Stimulated activated CD8-positive, alpha-beta memory T cell treated with anti-CD3 and anti-CD28 coated beads, Interleukin-7, amount 100 ng/mL, for 48 hours (primary cell): ENCODE measurements at regions not wholly inside any gene's neighbourhood (a gene's known extent, or its start where the extent isn't known, plus 50 kb on each side); places are given as distances from the start of the nearest gene placed in this dataset.
"Not testable (repeated sequence)": the region's sequence is repeated elsewhere in the genome, so short reads cannot be mapped to it uniquely, and the experiment has no call there.

Experiments used
- DNase-seq, 2 donors: peaks; one replicate each; pipeline ENCODE4 v3.0.0-alpha.2; 2020; ENCODE audit warnings: low read depth in 1 of 2; ENCODE audit errors: extremely low read depth in 1 of 2

DNA sequence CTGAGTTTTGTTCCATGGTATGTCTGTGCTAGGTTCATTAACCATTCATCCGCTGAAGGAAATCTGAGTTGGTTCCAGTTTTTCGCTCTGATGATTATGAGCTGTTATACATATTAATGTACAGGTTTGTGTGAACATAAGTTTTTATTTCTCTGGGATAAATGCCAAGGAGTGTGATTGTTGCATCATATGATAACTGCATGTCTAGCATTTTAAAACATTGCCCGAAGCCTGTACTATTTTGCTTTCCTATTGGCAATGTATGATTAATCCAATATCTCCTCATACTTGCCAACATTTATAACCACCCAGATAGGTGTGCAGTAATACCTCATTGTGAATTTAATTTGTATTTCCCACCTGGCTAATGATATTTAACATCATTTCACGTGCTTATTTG lies 322.7 kb downstream of the ZNF326 start:
- DNase-seq = no peak

DNA sequence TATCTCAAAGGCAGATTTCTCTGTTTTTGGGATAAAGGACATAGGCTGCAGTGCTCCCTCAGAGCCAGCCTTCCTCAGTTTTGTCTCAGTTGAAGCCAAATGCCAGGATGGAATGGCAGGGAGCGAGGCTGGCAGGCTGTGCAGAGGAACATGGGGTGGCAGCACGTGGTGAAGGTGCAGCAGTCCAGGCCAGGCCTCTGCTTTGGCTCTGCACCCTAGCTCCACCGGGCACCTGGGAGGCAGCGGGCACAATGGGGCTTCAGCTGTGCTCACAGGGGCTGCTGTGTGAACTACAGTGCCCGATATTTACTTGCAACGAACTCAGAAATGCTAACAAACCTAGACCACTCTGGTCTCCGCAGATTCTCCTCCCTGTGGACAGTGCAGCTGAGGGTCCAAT lies 319.6 kb downstream of the ZNF326 start:
- no peak for DNase-seq

DNA sequence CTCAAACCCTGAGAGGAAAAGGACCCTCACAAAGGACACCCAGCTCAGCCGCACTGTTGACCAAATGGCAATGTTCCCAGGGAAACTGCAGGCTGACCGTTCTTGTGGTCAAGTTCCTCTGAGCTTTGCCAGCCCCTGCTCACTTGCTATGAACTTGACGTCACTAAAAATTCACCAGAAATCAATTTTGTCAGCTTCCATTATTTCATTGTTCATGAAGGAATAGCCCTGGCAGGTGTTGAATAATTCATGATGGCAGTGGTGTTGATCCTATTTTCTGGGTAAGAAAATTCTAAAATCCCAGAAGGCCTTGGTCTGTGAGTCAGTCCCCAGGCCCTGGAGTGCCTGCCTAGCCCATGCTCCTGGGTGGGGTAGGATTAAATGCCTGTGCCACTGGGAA lies 318.9 kb downstream of the ZNF326 start:
- no peak for DNase-seq

DNA sequence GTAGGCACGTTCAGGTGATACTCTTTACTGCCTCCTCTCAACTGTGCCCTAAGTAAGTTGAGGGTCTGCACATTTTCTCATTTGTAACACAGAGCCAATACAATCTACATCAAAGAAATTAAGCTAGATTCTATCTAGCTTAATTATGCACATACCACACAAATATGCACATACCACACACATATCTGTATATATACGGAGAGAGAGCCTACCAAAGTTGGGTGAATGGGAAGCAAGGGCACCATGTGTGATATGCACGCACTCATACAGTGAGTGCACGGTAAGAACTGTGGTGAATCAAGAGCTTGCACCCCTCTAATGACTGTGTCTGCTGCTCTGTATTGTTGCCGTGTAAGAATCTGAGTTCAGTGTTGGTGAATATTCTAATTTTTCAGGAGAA lies 314.9 kb downstream of the ZNF326 start:
- DNase-seq = no peak

DNA sequence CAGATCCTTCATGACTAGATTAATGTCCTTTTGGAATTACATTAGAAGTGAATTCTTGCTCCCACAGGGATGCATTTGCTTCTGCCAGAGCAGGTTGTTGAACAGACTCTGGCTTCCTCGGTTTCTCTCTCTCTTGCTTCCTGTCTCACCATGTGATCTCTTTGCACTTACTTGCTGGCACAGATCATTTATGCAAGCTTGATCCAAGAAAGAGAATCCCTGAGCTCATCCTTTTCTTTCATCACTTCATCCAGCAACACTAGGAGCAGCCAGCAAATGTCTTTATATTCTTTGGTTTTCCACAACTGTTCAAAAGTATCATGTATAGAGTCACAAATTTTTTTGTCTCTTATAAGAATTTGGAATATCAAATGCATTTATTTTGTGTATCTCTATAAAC lies 313.5 kb downstream of the ZNF326 start:
- DNase-seq = no peak

DNA sequence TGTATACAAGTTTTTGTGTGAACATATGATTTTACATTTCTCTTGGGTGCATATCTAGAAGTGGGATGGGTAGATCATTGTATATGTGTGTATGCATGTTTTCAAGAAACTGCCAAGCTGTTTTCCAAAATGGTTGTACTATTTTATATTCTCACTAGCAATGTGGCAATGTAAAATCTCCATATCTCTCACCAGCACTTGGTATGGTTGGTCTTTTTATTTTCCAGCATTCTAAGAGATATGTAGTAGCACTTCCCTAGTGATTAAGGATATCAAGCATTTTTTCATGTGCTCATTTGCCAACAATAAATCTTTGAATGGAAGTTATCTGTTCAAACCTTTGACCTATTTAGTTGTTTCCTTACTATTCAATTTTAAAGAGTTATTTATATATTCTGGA lies 310.7 kb downstream of the ZNF326 start:
- no peak for DNase-seq

DNA sequence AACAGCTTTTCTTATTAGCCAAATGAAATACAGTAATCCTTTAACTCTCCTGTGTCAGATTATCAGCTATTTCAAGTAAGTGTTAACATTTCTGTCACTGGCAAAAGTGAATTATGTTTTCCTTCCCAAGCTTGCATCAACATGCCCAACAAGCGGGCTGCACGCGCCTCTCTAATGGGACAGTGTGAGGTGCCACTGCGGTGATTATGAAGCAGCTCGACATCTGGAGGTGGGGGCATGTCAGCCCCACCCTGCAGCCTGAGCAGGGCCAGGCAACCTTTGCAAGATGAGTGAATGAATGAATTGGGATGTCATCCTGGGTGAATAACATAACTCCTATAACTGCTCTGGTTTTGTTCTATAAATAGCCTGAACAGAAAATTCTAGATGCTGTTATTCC lies 301.4 kb downstream of the ZNF326 start:
- DNase-seq = no peak

DNA sequence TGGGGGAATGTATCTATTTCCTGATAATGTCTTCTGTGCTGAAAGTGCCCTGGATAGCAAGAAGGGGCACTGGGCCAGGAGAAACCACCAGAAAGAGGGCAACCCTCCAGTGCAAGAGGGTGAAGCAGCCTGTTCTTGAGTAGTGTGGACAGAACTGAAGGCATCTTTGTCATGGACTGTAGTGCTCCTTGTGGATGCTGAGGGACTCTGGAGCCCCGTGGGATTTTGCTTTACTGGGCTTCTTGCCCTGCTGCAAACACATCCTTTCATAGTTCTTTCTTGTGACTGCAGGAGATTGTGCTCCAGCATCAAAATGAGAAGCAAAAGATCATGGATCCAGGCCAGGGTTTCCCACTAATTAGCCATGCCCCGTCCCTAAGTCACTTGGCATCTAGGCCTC lies 300.6 kb downstream of the ZNF326 start:
- no peak for DNase-seq

DNA sequence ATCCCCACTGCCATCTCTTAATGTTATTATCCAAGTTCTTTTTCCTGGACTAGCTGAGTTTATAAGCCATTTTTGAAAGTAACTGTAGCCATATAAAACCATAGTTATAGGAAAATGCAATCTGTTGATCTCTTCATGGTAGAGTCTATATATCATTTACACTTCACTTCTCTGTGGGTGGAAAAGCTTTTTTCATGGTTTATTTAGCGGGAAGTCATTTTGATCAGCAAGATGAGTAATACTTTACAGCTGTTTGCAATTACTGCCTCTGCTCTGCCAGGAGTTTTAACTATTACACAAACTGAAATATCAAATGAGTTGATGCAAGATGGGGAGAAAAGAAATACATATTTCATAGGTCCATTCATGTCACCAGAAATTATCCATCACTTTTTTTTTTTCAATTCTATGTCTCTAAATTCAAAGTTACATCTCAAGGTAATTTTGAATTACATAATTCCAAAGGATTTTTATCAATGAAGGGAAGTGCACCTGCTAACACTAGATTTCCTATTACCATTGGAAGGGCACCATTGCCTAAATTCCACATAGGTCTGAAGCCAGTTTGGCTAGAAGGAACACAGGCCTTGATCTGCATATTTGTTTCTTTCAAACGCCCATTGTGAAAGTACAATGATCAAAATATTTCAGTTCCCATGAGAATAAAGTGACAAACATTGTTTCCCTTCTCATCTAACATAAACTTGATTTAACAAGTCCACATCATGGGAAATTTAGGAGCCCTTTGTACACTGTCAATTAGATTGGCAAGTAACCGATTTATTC lies 296.7 kb downstream of the ZNF326 start:
- no peak for DNase-seq

DNA sequence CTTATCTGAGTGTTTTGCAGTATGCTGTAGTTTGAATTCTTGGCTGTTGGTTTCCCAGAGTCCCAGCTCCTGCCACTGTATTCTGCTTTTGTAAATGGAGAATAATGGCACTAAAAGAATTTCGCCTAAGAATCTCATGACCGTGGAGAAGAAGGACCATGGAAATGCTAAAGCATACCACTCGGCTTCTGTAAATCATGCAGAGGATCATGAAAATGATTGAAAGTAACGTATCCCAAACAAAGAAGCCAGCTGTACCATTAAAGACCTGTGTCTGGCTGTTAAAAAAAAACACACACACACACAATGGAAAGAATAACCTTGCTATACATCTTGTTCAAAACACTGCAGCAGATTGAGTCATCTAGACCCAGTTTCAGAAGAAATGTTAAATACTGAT lies 287.9 kb downstream of the ZNF326 start:
- no peak for DNase-seq

DNA sequence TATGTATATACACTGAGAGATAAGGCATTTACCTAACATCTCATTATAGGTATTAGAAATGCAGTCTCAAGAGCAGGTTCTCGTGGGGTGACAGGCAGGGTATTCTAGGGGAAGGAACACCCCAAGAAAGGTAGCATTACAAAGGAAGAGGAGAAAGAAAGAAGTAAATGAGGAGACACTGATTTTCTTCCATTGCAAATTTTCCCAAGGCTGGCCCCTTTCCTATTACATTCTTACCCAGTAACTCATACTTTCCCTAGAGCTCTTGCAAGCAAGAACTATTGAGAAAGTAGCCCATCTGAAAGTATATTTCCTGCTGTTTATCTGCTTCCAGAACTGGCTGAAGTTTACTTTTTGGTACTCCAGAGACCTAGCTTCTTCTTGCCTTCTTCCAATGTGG lies 287.0 kb downstream of the ZNF326 start:
- DNase-seq = not testable (repeated sequence)

DNA sequence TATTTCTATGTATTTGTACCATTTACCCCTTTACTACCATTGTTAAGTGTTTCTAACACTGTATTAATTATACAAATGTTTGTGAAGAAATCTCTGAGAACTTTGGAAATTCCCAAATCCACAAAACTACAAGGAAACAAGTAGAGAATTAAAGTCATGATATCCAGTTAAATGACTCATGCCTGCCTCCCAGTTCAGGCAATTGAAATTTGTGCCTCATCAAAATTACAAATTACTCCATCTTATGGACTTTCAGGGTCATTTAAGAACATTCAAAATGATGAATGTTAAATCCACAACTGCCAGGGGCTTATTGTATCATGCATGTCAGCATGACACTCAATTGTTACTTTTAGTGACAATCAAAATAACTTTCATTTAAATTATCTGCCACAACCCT lies 282.4 kb downstream of the ZNF326 start:
- no peak for DNase-seq

DNA sequence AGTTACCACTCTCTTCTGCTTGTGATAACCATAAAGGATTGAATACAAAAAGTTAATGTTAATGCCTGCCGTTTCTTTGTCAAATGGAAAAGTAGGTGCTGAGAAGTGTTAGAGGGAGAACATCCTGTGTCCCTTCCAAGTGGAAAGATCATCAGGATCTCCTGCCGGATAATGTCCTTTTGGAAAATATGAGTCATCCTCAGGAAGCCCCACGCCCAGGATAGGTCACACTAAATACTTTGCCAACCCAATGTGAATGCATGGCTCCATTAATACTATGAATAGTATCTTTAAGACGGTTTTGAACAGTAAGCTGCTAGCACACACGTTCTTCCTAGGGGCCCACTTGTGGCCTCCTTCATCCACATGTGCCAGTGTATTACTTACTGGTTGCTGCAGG lies 279.5 kb downstream of the ZNF326 start:
- no peak for DNase-seq

DNA sequence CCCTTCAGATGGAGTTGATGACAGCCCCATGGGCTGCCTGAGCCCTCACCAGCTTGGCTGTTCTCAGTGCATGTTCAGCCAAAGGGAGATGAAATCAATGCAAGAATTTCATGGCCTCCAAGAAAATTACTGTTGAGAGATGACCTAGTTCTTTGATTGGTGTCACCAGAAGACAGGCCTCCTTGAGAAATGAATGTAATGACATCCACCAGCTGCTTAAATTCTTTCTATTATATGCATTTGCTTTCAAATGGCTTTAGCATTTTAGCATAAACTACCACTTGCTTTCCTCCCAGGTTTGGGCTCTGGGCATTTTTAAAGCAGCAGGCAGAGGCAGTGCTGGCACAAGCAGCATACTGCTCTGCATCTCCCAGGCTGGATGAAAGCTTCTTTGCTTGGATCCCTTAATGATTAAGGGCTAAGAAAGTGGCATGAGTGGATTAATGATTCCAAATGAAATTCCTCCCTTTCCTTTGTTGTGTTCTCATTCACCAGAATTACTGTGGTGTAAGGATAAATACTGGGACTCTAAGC lies 278.4 kb downstream of the ZNF326 start:
- DNase-seq = no peak

DNA sequence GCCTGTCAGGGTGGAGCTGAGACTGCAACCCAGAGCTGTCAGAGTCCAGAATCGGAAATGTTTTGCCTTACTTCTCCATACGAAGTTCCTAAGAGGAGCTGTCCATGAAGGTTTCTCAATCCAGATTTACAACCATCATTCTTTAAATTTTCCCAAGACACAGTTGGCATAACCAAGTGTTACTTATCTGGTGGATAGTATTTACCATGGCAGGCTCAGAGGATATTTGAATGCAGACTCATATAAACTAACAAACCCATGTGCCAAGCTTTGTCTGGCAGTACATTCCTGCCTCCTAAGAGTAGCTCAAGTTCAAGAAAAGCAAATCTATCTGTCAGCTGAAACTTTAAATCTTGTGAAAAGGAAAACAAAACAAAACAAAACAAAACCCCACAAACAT lies 267.9 kb downstream of the ZNF326 start:
- DNase-seq = no peak

DNA sequence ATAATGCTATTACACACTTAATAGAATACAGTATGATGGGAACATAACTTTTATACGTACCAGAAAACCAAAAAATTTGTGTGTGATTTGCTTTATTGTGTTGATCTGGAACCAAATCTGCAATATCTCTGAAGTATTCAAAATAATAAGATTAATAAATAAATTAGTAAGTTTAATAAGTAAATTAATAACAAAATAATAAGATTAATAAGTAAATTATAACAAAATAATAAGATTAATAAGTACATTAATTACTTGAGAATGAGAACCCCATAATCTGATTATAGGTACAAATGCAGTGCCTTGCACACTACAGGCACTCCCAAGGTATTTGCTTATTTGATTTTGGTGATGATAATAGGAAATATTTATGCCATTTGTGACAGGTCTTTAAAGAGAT lies 267.4 kb downstream of the ZNF326 start:
- DNase-seq = no peak

DNA sequence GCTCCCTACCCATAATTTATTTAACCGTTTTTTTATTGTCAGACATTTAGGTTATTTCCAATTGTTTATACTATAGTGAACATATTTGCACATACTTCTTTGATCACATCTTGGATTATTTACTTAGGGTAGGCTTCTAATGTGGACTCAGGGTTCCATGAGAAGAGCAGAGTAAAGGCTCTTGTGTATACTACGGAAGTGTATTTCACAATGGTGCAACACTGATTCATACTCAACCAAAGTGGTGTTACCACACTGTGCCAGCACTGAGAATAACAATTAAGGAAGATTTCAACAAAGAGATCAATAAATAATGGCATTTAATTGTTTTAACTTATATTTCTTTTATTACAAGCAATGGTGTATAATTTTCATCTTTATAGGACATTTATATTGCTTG lies 251.2 kb downstream of the ZNF326 start:
- no peak for DNase-seq

DNA sequence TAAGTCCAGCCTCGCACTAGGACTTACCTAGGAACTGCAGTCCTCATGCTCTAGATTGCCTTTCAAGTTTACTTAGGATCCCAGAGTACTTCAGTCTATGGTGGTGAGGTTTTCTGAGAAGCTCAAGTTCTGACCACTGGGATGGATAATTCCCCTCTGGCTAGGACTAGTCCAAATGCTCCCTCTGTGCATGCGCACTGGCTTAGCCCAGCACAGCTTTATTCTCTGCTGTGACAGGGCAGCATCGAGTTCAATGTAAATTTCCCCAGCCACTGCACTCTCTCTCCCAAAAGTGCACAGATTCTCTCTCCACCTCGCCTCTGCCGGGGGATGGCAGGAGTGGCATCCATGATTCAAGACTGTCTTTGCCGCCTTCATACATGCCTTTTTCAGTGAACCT lies 241.6 kb downstream of the ZNF326 start:
- DNase-seq = no peak

DNA sequence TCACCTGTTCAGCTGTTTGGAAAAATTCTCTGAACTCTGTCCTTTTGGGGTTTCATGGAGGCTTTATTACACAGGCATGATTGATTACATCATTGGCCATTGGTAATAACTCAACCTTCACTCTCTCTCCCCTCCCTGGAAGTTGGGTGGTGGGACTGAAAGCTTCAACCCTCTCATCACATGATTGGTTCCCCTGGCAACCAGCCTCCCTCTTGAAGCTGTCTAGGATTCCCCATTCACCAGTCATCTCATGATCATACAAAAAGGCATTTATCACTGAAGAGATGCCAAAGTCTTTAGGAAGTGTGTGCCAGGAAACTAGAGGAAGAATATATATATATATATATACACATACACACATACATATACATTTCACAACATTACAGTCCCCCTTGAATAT lies 228.5 kb downstream of the ZNF326 start:
- DNase-seq = no peak

DNA sequence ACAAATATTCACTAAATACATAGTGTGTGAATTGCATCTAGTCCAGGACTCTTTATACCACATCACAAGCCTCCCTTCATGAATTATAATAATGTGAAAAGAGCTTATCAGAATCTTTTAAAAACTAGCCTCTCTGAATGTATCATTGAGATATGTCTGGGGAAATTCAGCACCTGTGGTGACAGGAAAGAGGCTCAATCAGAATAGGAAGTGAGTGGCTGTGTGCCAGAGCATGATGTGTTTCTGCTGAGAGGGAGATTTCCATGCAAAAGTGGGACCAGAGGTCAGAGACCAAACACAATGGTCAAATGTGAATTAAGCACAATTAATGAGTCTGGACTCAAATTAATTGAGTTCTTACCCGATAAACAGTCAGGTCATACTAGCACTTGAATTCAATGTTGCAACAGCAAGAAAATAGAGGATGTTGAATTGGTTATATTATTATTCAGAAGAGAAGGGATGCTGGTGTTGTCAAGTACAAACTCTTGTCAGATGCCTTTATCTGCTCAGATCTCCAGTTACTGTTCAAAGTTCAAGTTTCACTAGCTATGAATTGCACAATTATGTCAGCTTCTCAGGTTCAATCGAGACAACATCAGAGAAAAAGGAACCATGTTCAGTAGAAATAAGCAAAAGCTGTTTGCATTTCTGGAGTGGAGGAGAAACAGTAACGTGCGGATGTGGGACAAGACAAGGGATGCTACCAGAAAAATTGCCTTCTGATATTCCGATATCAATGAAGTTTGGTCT lies 226.2 kb downstream of the ZNF326 start:
- DNase-seq = no peak

DNA sequence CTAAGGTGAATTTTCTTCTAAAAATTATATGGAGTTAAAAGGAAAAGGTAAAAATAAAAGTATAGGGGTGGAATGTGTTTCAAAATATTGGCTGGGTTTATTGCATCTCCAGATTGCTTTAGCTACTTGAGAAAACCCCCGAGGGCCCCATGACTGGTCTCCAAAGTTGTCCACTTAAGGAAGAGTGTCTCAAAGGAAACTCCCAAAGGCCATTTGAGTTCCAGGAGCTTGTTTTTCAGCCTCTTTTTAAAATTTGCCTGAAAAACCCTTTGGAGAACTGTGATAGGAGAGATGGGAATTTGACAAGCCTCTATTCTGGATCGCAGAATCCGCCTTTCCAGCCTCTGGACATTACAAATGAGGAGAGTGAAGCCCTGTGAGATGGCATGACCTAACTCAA lies 225.6 kb downstream of the ZNF326 start:
- DNase-seq = no peak

DNA sequence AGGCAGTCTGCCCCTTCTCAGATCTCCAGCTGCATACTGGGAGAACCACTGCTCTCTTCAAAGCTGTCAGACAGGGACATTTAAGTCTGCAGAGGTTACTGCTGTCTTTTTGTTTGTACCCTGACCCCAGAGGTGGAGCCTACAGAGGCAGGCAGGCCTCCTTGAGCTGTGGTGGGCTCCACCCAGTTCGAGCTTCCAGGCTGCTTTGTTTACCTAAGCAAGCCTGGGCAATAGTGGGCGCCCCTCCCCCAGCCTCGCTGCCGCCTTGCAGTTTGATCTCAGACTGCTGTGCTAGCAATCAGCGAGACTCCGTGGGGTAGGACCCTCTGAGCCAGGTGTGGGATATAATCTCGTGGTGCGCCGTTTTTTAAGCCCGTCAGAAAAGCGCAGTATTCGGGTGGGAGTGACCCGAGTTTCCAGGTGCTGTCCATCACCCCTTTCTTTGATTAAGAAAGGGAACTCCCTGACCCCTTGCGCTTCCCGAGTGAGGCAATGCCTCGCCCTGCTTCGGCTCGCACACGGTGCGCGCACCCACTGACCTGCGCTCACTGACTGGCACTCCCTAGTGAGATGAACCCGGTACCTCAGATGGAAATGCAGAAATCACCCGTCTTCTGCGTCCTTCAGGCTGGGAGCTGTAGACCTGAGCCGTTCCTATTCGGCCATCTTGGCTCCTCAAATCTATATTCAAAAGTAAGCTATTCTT lies 224.4 kb downstream of the ZNF326 start:
- DNase-seq = not testable (repeated sequence)
